Adrenal gland (tissue), 9 donors: ENCODE measurements at regions not wholly inside any gene's neighbourhood (a gene's known extent, or its start where the extent isn't known, plus 50 kb on each side); places are given as distances from the start of the nearest gene placed in this dataset.

ENCODE experiments used
- DNase-seq, 7 donors: peaks; one replicate each; pipeline ENCODE4 v3.0.0-alpha.2; 2019 to 2020
- H3K27ac ChIP-seq, 5 donors: fragments of 200-600 bp; sonication (generic) in 4 of 5; 1 replicate in 3 of 5; 2 replicates in 2 of 5; pipeline versions ENCODE4 v1.5.1 to v1.8.0; 2016 to 2020; ENCODE audit warnings: mild to moderate bottlenecking in 1 of 5
- H3K27me3 ChIP-seq: fragments of 200-600 bp; 2 replicates; pipeline ENCODE4 v1.8.0; 2021
- H3K36me3 ChIP-seq, 2 donors: fragments of 200-600 bp; replicated peaks in 1 of 2; 1 replicate in 1 of 2; 2 replicates in 1 of 2; pipeline versions ENCODE4 v1.5.1 to v1.8.0; 2018 to 2022
- H3K4me1 ChIP-seq, 2 donors: fragments of 200-600 bp; replicated peaks in 1 of 2; 1 replicate in 1 of 2; 2 replicates in 1 of 2; pipeline versions ENCODE4 v1.5.1 to v1.8.0; 2018 to 2021
- H3K4me3 ChIP-seq, 4 donors: fragments of 200-600 bp; sonication (generic) in 3 of 4; one replicate each; pipeline ENCODE4 v1.5.1; 2016 to 2018
- H3K9me3 ChIP-seq, 3 donors: fragments of 200-600 bp; sonication (generic) in 1 of 3; replicated peaks in 1 of 3; 1 replicate in 2 of 3; 2 replicates in 1 of 3; pipeline versions ENCODE4 v1.5.1 to v1.8.0; 2016 to 2021
- CTCF ChIP-seq, 6 experiments: fragments of 450-650 bp in 4 of 6; fragments of 200-600 bp in 2 of 6; sonication (generic) in 1 of 6; IDR thresholded peaks; 1 replicate in 5 of 6; 2 replicates in 1 of 6; pipeline versions ENCODE4 v1.5.1 to v1.8.0; 2016 to 2021; ENCODE audit warnings: antibody characterized with exemption in 6 of 6, mild to moderate bottlenecking in 2 of 6, moderate library complexity in 1 of 6
- POLR2A ChIP-seq, 2 donors: fragments of 450-650 bp; IDR thresholded peaks; one replicate each; pipeline ENCODE4 v1.6.1; 2017; ENCODE audit warnings: antibody characterized with exemption in 2 of 2, mild to moderate bottlenecking in 2 of 2, moderate library complexity in 1 of 2
- WGBS, 4 donors: extraction: QIAGEN DNeasy Blood & Tissue Kit in 2 of 4; methylation state at CpG; one replicate each; pipeline versions ENCODE4 v1.1.5 to v1.1.7; 2013 to 2017; 5-methylcytosine and 5-hydroxymethylcytosine counted together
- intact Hi-C, 2 donors: fragments of 100-400 bp; cut with DNase I; formaldehyde crosslinking; loops; one replicate each; pipeline versions ENCODE4 v1.14.1 to v1.15.0; 2022 to 2023
- donor health status: healthy with polysubstance abuse.
- donor health status: Bipolar disorder and iron deficiency.
- donor health status: DM: yes; HTN: yes; CAD: no.
- donor health status: DM: no; HTN: no; CAD: no.
- donor health status: DM: no; HTN: no; CAD: no.

- Histone ChIP-seq H3K9me3 (no peaks in the 10 kb centered on the region), H3K4me3 (no peak overlapping the region), H3K27me3 (no peaks in the 10 kb centered on the region), H3K36me3 (no peaks in the 10 kb centered on the region), H3K4me1 (peaks cover 6 to 37% of the 10 kb centered on the region in 2 donors), H3K27ac (no peak overlapping the region)
- intact Hi-C loops = no loop called here
- TF ChIP-seq CTCF (IDR thresholded peaks at IDR 0.05) = no peak
- TF ChIP-seq POLR2A (IDR thresholded peaks at IDR 0.05) = no peak
- 79 to 92% (median 88%) methylated on average over 3 of the region's 3 CpGs for WGBS, 4 donors
- no peak for DNase-seq
These were observed 102.9 kb downstream of the RPL27A start for GRCh38 chr11:8785457-8785856.

GRCh38 chr11:8785998-8786397 lies 103.4 kb downstream of the RPL27A start:
- TF ChIP-seq POLR2A (IDR thresholded peaks at IDR 0.05) (no peak), CTCF (IDR thresholded peaks at IDR 0.05) (no peak)
- no peak for DNase-seq
- H3K9me3 ChIP-seq = no peaks in the 10 kb centered on the region
- H3K27me3 ChIP-seq = no peaks in the 10 kb centered on the region
- H3K36me3 ChIP-seq = no peaks in the 10 kb centered on the region
- H3K4me1 ChIP-seq = peaks cover 6 to 38% of the 10 kb centered on the region in 2 donors
- H3K27ac ChIP-seq = no peak overlapping the region
- intact Hi-C loops = no loop called here
- H3K4me3 ChIP-seq = no peak overlapping the region
- 85 to 90% (median 89%) methylated on average over 2 of the region's 2 CpGs for WGBS, 4 donors

- Histone ChIP-seq H3K27ac (peak overlapping the region in 3 of 5 donors; percentile 8 to 25 (median 14)), H3K4me3 (no peak overlapping the region), H3K9me3 (no peaks in the 10 kb centered on the region), H3K27me3 (no peaks in the 10 kb centered on the region), H3K4me1 (peaks cover 6 to 38% of the 10 kb centered on the region in 2 donors), H3K36me3 (no peaks in the 10 kb centered on the region)
- no peak for DNase-seq
- peak in 2 of 6 experiments; percentile 22 to 39 for TF ChIP-seq CTCF (IDR thresholded peaks at IDR 0.05)
- TF ChIP-seq POLR2A (IDR thresholded peaks at IDR 0.05) = no peak
- intact Hi-C loops = no loop called here
- WGBS, 4 donors = 86 to 100% (median 91%) methylated on average over 1 of the region's 1 CpG
These were observed 104.3 kb downstream of the RPL27A start for GRCh38 chr11:8786933-8787332.

GRCh38 chr11:8787372-8787771 lies 104.8 kb downstream of the RPL27A start:
- intact Hi-C loops = no loop called here
- peak overlapping the region in 1 of 5 donors; percentile 2 for H3K27ac ChIP-seq
- no peak for DNase-seq
- no peaks in the 10 kb centered on the region for H3K9me3 ChIP-seq
- 49 to 60% (median 54%) methylated on average over 7 of the region's 7 CpGs for WGBS, 4 donors
- no peaks in the 10 kb centered on the region for H3K36me3 ChIP-seq
- TF ChIP-seq CTCF (IDR thresholded peaks at IDR 0.05) = no peak
- TF ChIP-seq POLR2A (IDR thresholded peaks at IDR 0.05) = no peak
- peaks cover 6 to 39% of the 10 kb centered on the region in 2 donors for H3K4me1 ChIP-seq
- H3K27me3 ChIP-seq = no peaks in the 10 kb centered on the region
- no peak overlapping the region for H3K4me3 ChIP-seq
